22Rv1 (cell line): ENCODE measurements at regions not wholly inside any gene's neighbourhood (a gene's known extent, or its start where the extent isn't known, plus 50 kb on each side); places are given as distances from the start of the nearest gene placed in this dataset.

Experiments
- ZFX ChIP-seq: fragments of 450-650 bp; IDR thresholded peaks from 2 replicates; pipeline ENCODE4 v1.6.1; 2017; ENCODE audit warnings: antibody characterized with exemption, borderline replicate concordance
- TF ChIP-seq, protein P1 (sequence below): fragments of 450-650 bp; IDR thresholded peaks from 2 replicates; pipeline ENCODE4 v1.5.1; 2017; ENCODE audit warnings: mild to moderate bottlenecking

DNA sequence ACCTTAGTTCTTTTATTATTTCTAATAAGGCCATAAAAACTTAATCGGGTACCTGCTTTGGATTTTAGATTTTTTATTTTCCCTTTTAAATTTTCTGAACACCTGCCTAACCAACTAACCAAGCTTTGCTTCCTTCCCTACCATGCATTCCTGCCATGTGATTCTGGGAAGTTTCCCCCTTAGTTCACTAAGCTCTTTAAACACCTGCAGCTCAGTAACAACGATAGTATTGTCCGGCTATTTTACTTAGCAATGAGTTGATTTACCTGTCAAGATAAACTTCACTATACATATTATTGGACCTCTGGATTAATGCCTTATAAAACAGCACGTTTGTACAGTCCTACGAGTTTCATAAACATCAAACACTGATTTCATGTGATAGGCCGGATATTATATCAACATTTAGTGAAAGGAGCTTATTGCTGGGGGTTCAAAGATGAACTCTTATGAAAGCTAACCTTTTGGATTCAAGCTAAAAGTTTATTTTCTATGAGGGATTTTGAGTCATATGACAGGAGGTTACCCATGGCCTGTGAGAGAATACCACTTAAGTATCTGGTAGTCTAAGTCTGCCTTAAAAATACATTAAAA, 81.0 kb upstream of the STARD13 start:
- TF ChIP-seq, protein P1, sequence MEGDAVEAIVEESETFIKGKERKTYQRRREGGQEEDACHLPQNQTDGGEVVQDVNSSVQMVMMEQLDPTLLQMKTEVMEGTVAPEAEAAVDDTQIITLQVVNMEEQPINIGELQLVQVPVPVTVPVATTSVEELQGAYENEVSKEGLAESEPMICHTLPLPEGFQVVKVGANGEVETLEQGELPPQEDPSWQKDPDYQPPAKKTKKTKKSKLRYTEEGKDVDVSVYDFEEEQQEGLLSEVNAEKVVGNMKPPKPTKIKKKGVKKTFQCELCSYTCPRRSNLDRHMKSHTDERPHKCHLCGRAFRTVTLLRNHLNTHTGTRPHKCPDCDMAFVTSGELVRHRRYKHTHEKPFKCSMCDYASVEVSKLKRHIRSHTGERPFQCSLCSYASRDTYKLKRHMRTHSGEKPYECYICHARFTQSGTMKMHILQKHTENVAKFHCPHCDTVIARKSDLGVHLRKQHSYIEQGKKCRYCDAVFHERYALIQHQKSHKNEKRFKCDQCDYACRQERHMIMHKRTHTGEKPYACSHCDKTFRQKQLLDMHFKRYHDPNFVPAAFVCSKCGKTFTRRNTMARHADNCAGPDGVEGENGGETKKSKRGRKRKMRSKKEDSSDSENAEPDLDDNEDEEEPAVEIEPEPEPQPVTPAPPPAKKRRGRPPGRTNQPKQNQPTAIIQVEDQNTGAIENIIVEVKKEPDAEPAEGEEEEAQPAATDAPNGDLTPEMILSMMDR: no peak
- TF ChIP-seq ZFX: no peak
